ENCODE measurements at regions not wholly inside any gene's neighbourhood (a gene's known extent, or its start where the extent isn't known, plus 50 kb on each side); places are given as distances from the start of the nearest gene placed in this dataset.

DNA sequence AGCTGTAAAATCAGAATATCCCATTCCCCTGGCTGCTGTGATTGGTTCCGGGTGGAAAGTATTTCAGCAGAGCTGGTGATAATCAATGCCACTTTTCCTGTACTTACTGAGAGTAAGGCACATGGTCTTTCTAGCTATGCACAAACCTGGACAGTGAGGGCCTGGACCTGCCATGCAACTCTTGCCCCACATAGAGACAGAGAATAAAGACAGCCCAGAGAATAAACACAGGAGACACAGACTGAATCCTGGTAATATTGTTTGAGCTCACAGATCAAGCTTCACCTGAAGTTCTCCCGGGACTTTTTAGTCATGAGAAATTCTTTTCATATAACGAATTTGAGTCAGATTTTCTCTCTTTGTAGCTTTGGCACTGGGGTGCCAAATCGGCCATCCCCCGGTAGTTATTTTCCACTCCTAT is 81.9 kb downstream of the ACAA2 start:
- TF ChIP-seq, protein P1, sequence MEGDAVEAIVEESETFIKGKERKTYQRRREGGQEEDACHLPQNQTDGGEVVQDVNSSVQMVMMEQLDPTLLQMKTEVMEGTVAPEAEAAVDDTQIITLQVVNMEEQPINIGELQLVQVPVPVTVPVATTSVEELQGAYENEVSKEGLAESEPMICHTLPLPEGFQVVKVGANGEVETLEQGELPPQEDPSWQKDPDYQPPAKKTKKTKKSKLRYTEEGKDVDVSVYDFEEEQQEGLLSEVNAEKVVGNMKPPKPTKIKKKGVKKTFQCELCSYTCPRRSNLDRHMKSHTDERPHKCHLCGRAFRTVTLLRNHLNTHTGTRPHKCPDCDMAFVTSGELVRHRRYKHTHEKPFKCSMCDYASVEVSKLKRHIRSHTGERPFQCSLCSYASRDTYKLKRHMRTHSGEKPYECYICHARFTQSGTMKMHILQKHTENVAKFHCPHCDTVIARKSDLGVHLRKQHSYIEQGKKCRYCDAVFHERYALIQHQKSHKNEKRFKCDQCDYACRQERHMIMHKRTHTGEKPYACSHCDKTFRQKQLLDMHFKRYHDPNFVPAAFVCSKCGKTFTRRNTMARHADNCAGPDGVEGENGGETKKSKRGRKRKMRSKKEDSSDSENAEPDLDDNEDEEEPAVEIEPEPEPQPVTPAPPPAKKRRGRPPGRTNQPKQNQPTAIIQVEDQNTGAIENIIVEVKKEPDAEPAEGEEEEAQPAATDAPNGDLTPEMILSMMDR (IDR thresholded peaks at IDR 0.05), result no peak
- TF ChIP-seq POLR2A (IDR thresholded peaks at IDR 0.05) (no peak), POLR2AphosphoS5 (IDR thresholded peaks at IDR 0.05) (no peak)

Measured in breast epithelium (tissue), 3 donors.